K562 (cell line): ENCODE measurements at regions not wholly inside any gene's neighbourhood (a gene's known extent, or its start where the extent isn't known, plus 50 kb on each side); places are given as distances from the start of the nearest gene placed in this dataset.

ENCODE experiments used
- ATAC-seq: fragments of 200-7000 bp; cut with Tn5 transposase; 3 replicates; pipeline ENCODE4 v1.9.1; 2020; ENCODE audit warnings: moderate library complexity
- BruUV-seq: library from RNA; stranded (reverse); fragments of 400-500 nt; replicated peaks from 2 replicates; lab custom pipeline; 2021; lab: Mats Ljungman, UMichigan
- CTCF ChIA-PET: fragments of 300-600 bp; formaldehyde crosslinking; extraction: SDS; loops from one replicate; lab custom pipeline; 2021; ENCODE audit warnings: low intra/inter-chr PET ratio; lab: Yijun Ruan, JAX
- POLR2A ChIA-PET: fragments of 300-600, 350-650 bp; sonication (Branson Sonifier 250); formaldehyde crosslinking; extraction: SDS; loops from one replicate; lab custom pipeline; 2021; ENCODE audit warnings: antibody characterized with exemption, inconsistent platforms; lab: Yijun Ruan, JAX
- DNase-seq, 4 experiments: peaks; one replicate each; pipeline versions ENCODE4 v3.0.0 to v3.0.0-alpha.2; 2011 to 2018; ENCODE audit warnings: low spot score in 3 of 4, mixed read lengths in 3 of 4; ENCODE audit errors: extremely low read depth in 1 of 4
- FAIRE-seq: peaks from 2 replicates; lab custom pipeline; 2011; peaks lifted over from hg19 to GRCh38; lab: Jason Lieb, UNC
- H2AFZ ChIP-seq: 2 replicates; pipeline ENCODE4 v1.6.0; 2011; ENCODE audit warnings: low read depth, low read length, control low read depth, inconsistent platforms
- H3K27ac ChIP-seq: fragments of 200-600 bp; 3 replicates; pipeline ENCODE4 v1.8.0; 2011; ENCODE audit warnings: low read depth, mild to moderate bottlenecking, control low read depth, inconsistent platforms, low read length, moderate library complexity, mixed read lengths; ENCODE audit errors: extremely low read depth
- H3K27me3 ChIP-seq, 2 experiments: fragments of 300-600 bp in 1 of 2; 2 replicates in 1 of 2; 3 replicates in 1 of 2; pipeline versions ENCODE4 v1.6.0 to v1.8.0; 2011; ENCODE audit warnings: inconsistent platforms in 2 of 2, low read length in 2 of 2, mild to moderate bottlenecking in 1 of 2, mixed read lengths in 1 of 2, moderate library complexity in 1 of 2; ENCODE audit not compliant: control insufficient read depth in 2 of 2, insufficient read depth in 2 of 2
- H3K36me3 ChIP-seq: fragments of 300-600 bp; 3 replicates; pipeline ENCODE4 v1.8.0; 2011; ENCODE audit warnings: mild to moderate bottlenecking, low read length, inconsistent platforms; ENCODE audit not compliant: control insufficient read depth, insufficient read depth
- H3K4me1 ChIP-seq, 2 experiments: fragments of 200-600 bp in 1 of 2; replicated peaks in 1 of 2; 2 replicates in 1 of 2; 3 replicates in 1 of 2; pipeline versions ENCODE4 v1.5.1 to v1.8.0; 2011; ENCODE audit warnings: inconsistent platforms in 2 of 2, low read length in 2 of 2, mild to moderate bottlenecking in 1 of 2, mixed read lengths in 1 of 2, moderate library complexity in 1 of 2; ENCODE audit not compliant: control insufficient read depth in 2 of 2, insufficient read depth in 2 of 2
- H3K4me2 ChIP-seq: 2 replicates; pipeline ENCODE4 v1.6.1; 2011; ENCODE audit warnings: low read length, control low read depth, inconsistent platforms, mixed read lengths; ENCODE audit not compliant: insufficient read depth
- H3K4me3 ChIP-seq: fragments of 200-600 bp; sonication (generic), shearing (Covaris generic); 2 replicates; pipeline ENCODE4 v1.5.1; 2016; ENCODE audit warnings: control low read depth, inconsistent platforms
- H3K79me2 ChIP-seq: fragments of 200-600 bp; 3 replicates; pipeline ENCODE4 v1.8.0; 2011; ENCODE audit warnings: low read length, inconsistent platforms; ENCODE audit not compliant: control insufficient read depth, insufficient read depth
- H3K9ac ChIP-seq, 2 experiments: 2 replicates each; pipeline versions ENCODE4 v1.6.0 to v1.6.1; 2011; ENCODE audit warnings: low read depth in 2 of 2, low read length in 2 of 2, control low read depth in 1 of 2, inconsistent platforms in 1 of 2, mild to moderate bottlenecking in 1 of 2, mixed read lengths in 1 of 2; ENCODE audit not compliant: insufficient read depth in 1 of 2
- H3K9me1 ChIP-seq: one replicate; pipeline ENCODE4 v1.6.0; 2011; ENCODE audit warnings: inconsistent platforms, mild to moderate bottlenecking, low read length, moderate library complexity; ENCODE audit not compliant: control insufficient read depth, insufficient read depth
- H3K9me3 ChIP-seq: replicated peaks from 2 replicates; pipeline ENCODE4 v1.5.1; 2011; ENCODE audit warnings: low read depth, low read length, inconsistent platforms; ENCODE audit not compliant: control insufficient read depth, insufficient read depth
- H4K20me1 ChIP-seq: replicated peaks from 2 replicates; pipeline ENCODE4 v1.6.1; 2011; ENCODE audit warnings: low read length, inconsistent platforms, mixed read lengths; ENCODE audit not compliant: control insufficient read depth, insufficient read depth
- BMI1 ChIP-seq: fragments of 150-350 bp; IDR thresholded peaks from 2 replicates; pipeline ENCODE4 v1.6.1; 2014; ENCODE audit warnings: low read length
- DACH1 ChIP-seq: fragments of 450-650 bp; IDR thresholded peaks from 2 replicates; pipeline ENCODE4 v1.6.1; 2018; ENCODE audit not compliant: partially characterized antibody
- ELF2 ChIP-seq: fragments of 250-450 bp; sonication (Bioruptor Pico); IDR thresholded peaks from 2 replicates; pipeline ENCODE4 v1.5.0; 2021; ENCODE audit warnings: mild to moderate bottlenecking
- FOXJ2 ChIP-seq: fragments of 200-800 bp; sonication (Bioruptor generic); IDR thresholded peaks from 2 replicates; pipeline ENCODE4 v1.6.1; 2016; ENCODE audit warnings: missing genetic modification characterization, missing compliant biosample characterization
- MAFG ChIP-seq: fragments of 450-650 bp; conservative IDR thresholded peaks from 2 replicates; pipeline ENCODE4 v1.6.1; 2016; ENCODE audit warnings: missing genetic modification characterization, missing compliant biosample characterization
- NFE2 ChIP-seq: IDR thresholded peaks from 2 replicates; pipeline ENCODE4 v1.6.1; 2014; ENCODE audit warnings: antibody characterized with exemption, low read depth
- SFPQ ChIP-seq: fragments of 200-400 bp; formaldehyde crosslinking; IDR thresholded peaks from 2 replicates; pipeline ENCODE4 v1.6.1; 2017; ENCODE audit warnings: mild to moderate bottlenecking, low read depth, low read length, moderate library complexity
- SNIP1 ChIP-seq: fragments of 450-650 bp; IDR thresholded peaks from 2 replicates; pipeline ENCODE4 v1.7.1; 2017; ENCODE audit warnings: low read depth, mild to moderate bottlenecking
- ZHX1 ChIP-seq: fragments of 150-350 bp; conservative IDR thresholded peaks from 2 replicates; pipeline ENCODE4 v1.6.1; 2014; ENCODE audit warnings: low read length
- ZNF184 ChIP-seq: sonication (generic); formaldehyde crosslinking; IDR thresholded peaks from 2 replicates; pipeline ENCODE4 v1.5.0; 2020; ENCODE audit warnings: missing genetic modification reagents
- in situ Hi-C: fragments of 300-500 bp; cut with MboI; formaldehyde crosslinking; loops from 4 replicates; pipeline ENCODE4 v1.15.0; 2018; ENCODE audit warnings: inconsistent platforms, mixed read lengths
- intact Hi-C: fragments of 100-400 bp; cut with micrococcal nuclease; formaldehyde crosslinking; loops from 2 replicates; pipeline ENCODE4 v1.14.2; 2022

- no peak for TF ChIP-seq ZHX1
- TF ChIP-seq NFE2: no peak
- no peak for TF ChIP-seq SNIP1
- no peak for TF ChIP-seq SFPQ
- no peak for TF ChIP-seq DACH1
Observed at GRCh38 chr2:211181626-211182025, 625.2 kb downstream of the CPS1 start (continued).

GRCh38 chr2:211187602-211188001 is 631.2 kb downstream of the CPS1 start:
- H3K4me3 ChIP-seq: no peak overlapping the region
- H3K9me3 ChIP-seq: no peaks in the 10 kb centered on the region
- no peak overlapping the region for H2AFZ ChIP-seq
- no peak overlapping the region for H3K9ac ChIP-seq
- ChIA-PET CTCF (no interaction called here), POLR2A (no interaction called here)
- H3K79me2 ChIP-seq: no peaks in the 10 kb centered on the region
- H3K27me3 ChIP-seq: no peaks in the 10 kb centered on the region
- H3K4me2 ChIP-seq: no peak overlapping the region
- H3K27ac ChIP-seq: no peak overlapping the region
- no TSS peak for BruUV-seq
- no peaks in the 10 kb centered on the region for H3K9me1 ChIP-seq
- intact Hi-C loops (no loop called here), in situ Hi-C loops (no loop called here)
- H4K20me1 ChIP-seq: no peaks in the 10 kb centered on the region
- no peak for DNase-seq
- no peak for FAIRE-seq
- no peaks in the 10 kb centered on the region for H3K4me1 ChIP-seq
- ATAC-seq: no peak
- H3K36me3 ChIP-seq: no peaks in the 10 kb centered on the region
- TF ChIP-seq FOXJ2 (tag) (no peak), ZNF184 (CRISPR knock-in tag) (no peak), ELF2 (CRISPR knock-in tag) (no peak), MAFG (tag) (no peak), BMI1 (no peak)
